Upper lobe of left lung (tissue), 4 donors: ENCODE measurements at regions not wholly inside any gene's neighbourhood (a gene's known extent, or its start where the extent isn't known, plus 50 kb on each side); places are given as distances from the start of the nearest gene placed in this dataset.

Source experiments
- POLR2A ChIP-seq, 4 donors: fragments of 450-650 bp; IDR thresholded peaks; one replicate each; pipeline ENCODE4 v1.5.1; 2016 to 2017; ENCODE audit warnings: antibody characterized with exemption in 4 of 4, mild to moderate bottlenecking in 2 of 4
- TF ChIP-seq, protein P1 (sequence below), 6 experiments: fragments of 450-650 bp in 4 of 6; fragments of 200-600 bp in 2 of 6; sonication (generic) in 2 of 6; IDR thresholded peaks; one replicate each; pipeline ENCODE4 v1.5.1; 2016 to 2019; ENCODE audit warnings: antibody characterized with exemption in 6 of 6

DNA sequence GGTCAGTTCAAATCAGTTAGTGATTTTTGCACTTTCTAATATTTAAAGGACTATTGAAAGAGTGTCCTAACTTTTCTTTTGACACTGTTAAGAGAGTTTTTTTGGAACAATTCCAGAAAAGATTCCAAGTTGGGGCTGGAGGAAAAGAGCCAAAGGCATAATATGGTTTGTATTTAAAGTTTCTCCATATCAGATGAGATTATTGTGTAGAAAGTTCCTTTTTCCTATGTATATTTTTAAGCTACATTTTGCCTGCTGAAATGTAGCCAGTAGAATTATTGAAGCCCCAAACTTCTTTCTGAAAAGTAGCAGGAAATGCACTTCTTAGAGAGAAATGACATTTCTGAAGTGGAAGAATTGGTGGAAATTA, 136.5 kb upstream of the TSC22D2 start:
- no peak for TF ChIP-seq POLR2A (IDR thresholded peaks at IDR 0.05)
- TF ChIP-seq, protein P1, sequence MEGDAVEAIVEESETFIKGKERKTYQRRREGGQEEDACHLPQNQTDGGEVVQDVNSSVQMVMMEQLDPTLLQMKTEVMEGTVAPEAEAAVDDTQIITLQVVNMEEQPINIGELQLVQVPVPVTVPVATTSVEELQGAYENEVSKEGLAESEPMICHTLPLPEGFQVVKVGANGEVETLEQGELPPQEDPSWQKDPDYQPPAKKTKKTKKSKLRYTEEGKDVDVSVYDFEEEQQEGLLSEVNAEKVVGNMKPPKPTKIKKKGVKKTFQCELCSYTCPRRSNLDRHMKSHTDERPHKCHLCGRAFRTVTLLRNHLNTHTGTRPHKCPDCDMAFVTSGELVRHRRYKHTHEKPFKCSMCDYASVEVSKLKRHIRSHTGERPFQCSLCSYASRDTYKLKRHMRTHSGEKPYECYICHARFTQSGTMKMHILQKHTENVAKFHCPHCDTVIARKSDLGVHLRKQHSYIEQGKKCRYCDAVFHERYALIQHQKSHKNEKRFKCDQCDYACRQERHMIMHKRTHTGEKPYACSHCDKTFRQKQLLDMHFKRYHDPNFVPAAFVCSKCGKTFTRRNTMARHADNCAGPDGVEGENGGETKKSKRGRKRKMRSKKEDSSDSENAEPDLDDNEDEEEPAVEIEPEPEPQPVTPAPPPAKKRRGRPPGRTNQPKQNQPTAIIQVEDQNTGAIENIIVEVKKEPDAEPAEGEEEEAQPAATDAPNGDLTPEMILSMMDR (IDR thresholded peaks at IDR 0.05), result no peak
